PC-9 (cell line): ENCODE measurements at regions not wholly inside any gene's neighbourhood (a gene's known extent, or its start where the extent isn't known, plus 50 kb on each side); places are given as distances from the start of the nearest gene placed in this dataset.

Experiments
- BruUV-seq: library from RNA; stranded (reverse); fragments of 400-500 nt; replicated peaks from 2 replicates; lab custom pipeline; 2021; lab: Mats Ljungman, UMichigan
- CTCF ChIA-PET: fragments of 300-600 bp; sonication (Branson Sonifier 250); formaldehyde crosslinking; loops from one replicate; lab custom pipeline; 2022; ENCODE audit warnings: antibody characterized with exemption; lab: Charles Lee
- POLR2A ChIA-PET: fragments of 300-600 bp; sonication (Branson Sonifier 250); formaldehyde crosslinking; loops from one replicate; lab custom pipeline; 2022; ENCODE audit warnings: antibody characterized with exemption; ENCODE audit not compliant: unreplicated experiment; lab: Charles Lee
- DNase-seq, 2 experiments: peaks; one replicate each; pipeline versions ENCODE4 v3.0.0 to v3.0.0-alpha.2; 2015 to 2022; ENCODE audit warnings: mixed read lengths in 1 of 2
- H2AFZ ChIP-seq: fragments of 200-600 bp; sonication (generic); 2 replicates; pipeline ENCODE4 v1.8.1; 2017; ENCODE audit warnings: antibody characterized with exemption
- H3F3A ChIP-seq: fragments of 200-600 bp; sonication (generic); 2 replicates; pipeline ENCODE4 v1.8.1; 2017; ENCODE audit warnings: antibody characterized with exemption, mild to moderate bottlenecking, low read depth; ENCODE audit not compliant: insufficient read depth
- H3K27ac ChIP-seq: fragments of 200-600 bp; sonication (generic); 2 replicates; pipeline ENCODE4 v1.6.1; 2016; ENCODE audit warnings: mixed run types
- H3K27me3 ChIP-seq: fragments of 200-600 bp; sonication (generic); 2 replicates; pipeline ENCODE4 v1.6.1; 2016; ENCODE audit warnings: low read depth, mixed run types; ENCODE audit not compliant: insufficient read depth
- H3K36me3 ChIP-seq: fragments of 200-600 bp; sonication (generic); 2 replicates; pipeline ENCODE4 v1.6.1; 2016; ENCODE audit warnings: low read depth, mixed run types
- H3K4me1 ChIP-seq: fragments of 200-600 bp; sonication (generic); replicated peaks from 2 replicates; pipeline ENCODE4 v1.6.1; 2016; ENCODE audit warnings: mixed run types; ENCODE audit not compliant: insufficient read depth
- H3K4me2 ChIP-seq: fragments of 200-600 bp; sonication (generic); 2 replicates; pipeline ENCODE4 v1.6.1; 2017; ENCODE audit warnings: mixed run types
- H3K4me3 ChIP-seq: fragments of 200-600 bp; sonication (generic); 2 replicates; pipeline ENCODE4 v1.6.1; 2016; ENCODE audit warnings: mixed run types
- H3K79me2 ChIP-seq: fragments of 200-600 bp; sonication (generic); 2 replicates; pipeline ENCODE4 v1.6.1; 2017; ENCODE audit warnings: low read depth, mixed run types
- H3K9me2 ChIP-seq: fragments of 200-600 bp; sonication (generic); 2 replicates; pipeline ENCODE4 v1.8.1; 2017; ENCODE audit warnings: mild to moderate bottlenecking; ENCODE audit not compliant: insufficient read depth
- H3K9me3 ChIP-seq: fragments of 200-600 bp; sonication (generic); 2 replicates; pipeline ENCODE4 v1.8.1; 2016; ENCODE audit warnings: low read depth; ENCODE audit not compliant: insufficient read depth
- H4K20me1 ChIP-seq: fragments of 200-600 bp; sonication (generic); 2 replicates; pipeline ENCODE4 v1.8.1; 2017; ENCODE audit not compliant: insufficient read depth
- EZH2 ChIP-seq: fragments of 200-600 bp; sonication (generic); IDR thresholded peaks from 2 replicates; pipeline ENCODE4 v1.8.0; 2017; ENCODE audit warnings: antibody characterized with exemption, low read depth
- intact Hi-C: fragments of 100-400 bp; cut with micrococcal nuclease; formaldehyde crosslinking; loops from one replicate; pipeline ENCODE4 v1.10.0; 2022; ENCODE audit not compliant: unreplicated experiment
- TF ChIP-seq, protein P1 (sequence below): fragments of 200-600 bp; sonication (generic); conservative IDR thresholded peaks from 2 replicates; pipeline ENCODE4 v1.6.1; 2017; ENCODE audit warnings: mixed run types, antibody characterized with exemption, mild to moderate bottlenecking, moderate library complexity

GRCh38 chr9:82081496-82081895, 92.9 kb downstream of the SPATA31D1 start:
- Histone ChIP-seq H3K9me2 (no peaks in the 10 kb centered on the region; the same call in 1 of the 2 replicates), H3F3A (no peaks in the 10 kb centered on the region), H3K9me3 (no peaks in the 10 kb centered on the region), H4K20me1 (no peaks in the 10 kb centered on the region), H3K4me2 (no peak overlapping the region), H3K4me3 (no peak overlapping the region), H3K27ac (no peak overlapping the region), H3K27me3 (no peaks in the 10 kb centered on the region), H3K79me2 (no peaks in the 10 kb centered on the region), H2AFZ (no peak overlapping the region), H3K36me3 (no peaks in the 10 kb centered on the region), H3K4me1 (no peaks in the 10 kb centered on the region)
- POLR2A ChIA-PET = no interaction called here
- no peak for DNase-seq
- BruUV-seq = no TSS peak
- intact Hi-C loops = no loop called here
- CTCF ChIA-PET = no interaction called here
- TF ChIP-seq, protein P1, sequence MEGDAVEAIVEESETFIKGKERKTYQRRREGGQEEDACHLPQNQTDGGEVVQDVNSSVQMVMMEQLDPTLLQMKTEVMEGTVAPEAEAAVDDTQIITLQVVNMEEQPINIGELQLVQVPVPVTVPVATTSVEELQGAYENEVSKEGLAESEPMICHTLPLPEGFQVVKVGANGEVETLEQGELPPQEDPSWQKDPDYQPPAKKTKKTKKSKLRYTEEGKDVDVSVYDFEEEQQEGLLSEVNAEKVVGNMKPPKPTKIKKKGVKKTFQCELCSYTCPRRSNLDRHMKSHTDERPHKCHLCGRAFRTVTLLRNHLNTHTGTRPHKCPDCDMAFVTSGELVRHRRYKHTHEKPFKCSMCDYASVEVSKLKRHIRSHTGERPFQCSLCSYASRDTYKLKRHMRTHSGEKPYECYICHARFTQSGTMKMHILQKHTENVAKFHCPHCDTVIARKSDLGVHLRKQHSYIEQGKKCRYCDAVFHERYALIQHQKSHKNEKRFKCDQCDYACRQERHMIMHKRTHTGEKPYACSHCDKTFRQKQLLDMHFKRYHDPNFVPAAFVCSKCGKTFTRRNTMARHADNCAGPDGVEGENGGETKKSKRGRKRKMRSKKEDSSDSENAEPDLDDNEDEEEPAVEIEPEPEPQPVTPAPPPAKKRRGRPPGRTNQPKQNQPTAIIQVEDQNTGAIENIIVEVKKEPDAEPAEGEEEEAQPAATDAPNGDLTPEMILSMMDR = no peak
- no peak for TF ChIP-seq EZH2

- H3K79me2 ChIP-seq = no peaks in the 10 kb centered on the region
- no TSS peak for BruUV-seq
- intact Hi-C loops = no loop called here
- DNase-seq = no peak
- H3K4me1 ChIP-seq = no peaks in the 10 kb centered on the region
- H3F3A ChIP-seq = no peaks in the 10 kb centered on the region
- no peak overlapping the region for H3K27ac ChIP-seq
- no peak overlapping the region for H2AFZ ChIP-seq
- POLR2A ChIA-PET = no interaction called here
- no peaks in the 10 kb centered on the region for H3K36me3 ChIP-seq
- no peak overlapping the region for H3K4me2 ChIP-seq
- CTCF ChIA-PET = no interaction called here
- no peaks in the 10 kb centered on the region for H4K20me1 ChIP-seq
- no peaks in the 10 kb centered on the region for H3K27me3 ChIP-seq
- H3K9me3 ChIP-seq = no peaks in the 10 kb centered on the region
- no peak overlapping the region for H3K4me3 ChIP-seq
- TF ChIP-seq, protein P1 = no peak
- no peak for TF ChIP-seq EZH2
- no peaks in the 10 kb centered on the region for H3K9me2 ChIP-seq
Measured at GRCh38 chr9:82082563-82082962, 94.0 kb downstream of the SPATA31D1 start.

DNA sequence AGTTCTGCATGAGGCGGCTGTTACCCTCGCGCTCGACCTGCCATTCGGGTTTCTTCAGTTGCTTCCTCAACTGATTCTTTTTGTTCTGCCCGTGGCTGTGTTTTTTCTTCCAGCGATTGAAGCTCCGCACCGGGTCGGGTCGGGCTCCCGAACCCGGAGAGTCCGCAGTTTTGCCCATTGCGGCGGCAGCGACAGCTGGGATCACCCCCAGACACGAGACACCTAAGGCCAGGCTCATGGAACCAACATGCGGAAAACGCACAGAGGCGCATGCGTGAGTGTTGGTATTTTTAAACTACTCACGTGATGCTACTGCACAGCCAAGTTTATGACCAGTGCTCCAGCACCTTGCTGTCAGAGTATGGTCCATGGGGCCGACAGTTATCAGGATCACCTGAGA, 100.0 kb downstream of the SPATA31D1 start:
- BruUV-seq = no TSS peak
- intact Hi-C loops = no loop called here
- no peaks in the 10 kb centered on the region for H4K20me1 ChIP-seq
- no peak for DNase-seq
- no peaks in the 10 kb centered on the region for H3K36me3 ChIP-seq
- ChIA-PET POLR2A (no interaction called here), CTCF (no interaction called here)
- no peak overlapping the region for H3K4me3 ChIP-seq
- H2AFZ ChIP-seq = no peak overlapping the region
- H3K9me2 ChIP-seq = no peaks in the 10 kb centered on the region
- no peaks in the 10 kb centered on the region for H3K27me3 ChIP-seq
- no peak for TF ChIP-seq EZH2
- TF ChIP-seq, protein P1 = no peak
- no peak overlapping the region for H3K4me2 ChIP-seq
- no peak overlapping the region for H3K27ac ChIP-seq
- H3K4me1 ChIP-seq = peaks cover 13% of the 10 kb centered on the region
- H3F3A ChIP-seq = no peaks in the 10 kb centered on the region
- no peaks in the 10 kb centered on the region for H3K9me3 ChIP-seq
- H3K79me2 ChIP-seq = no peaks in the 10 kb centered on the region
